OCI-LY1 (cell line): ENCODE measurements at regions not wholly inside any gene's neighbourhood (a gene's known extent, or its start where the extent isn't known, plus 50 kb on each side); places are given as distances from the start of the nearest gene placed in this dataset.

ENCODE experiments used
- H2AFZ ChIP-seq: fragments of 200-600 bp; sonication (generic), shearing (Covaris generic); 2 replicates; pipeline ENCODE4 v1.6.0; 2014; ENCODE audit warnings: antibody characterized with exemption, mild to moderate bottlenecking, low read length
- H3F3A ChIP-seq: fragments of 200-600 bp; sonication (generic), shearing (Covaris generic); 2 replicates; pipeline ENCODE4 v1.6.0; 2014; ENCODE audit warnings: mild to moderate bottlenecking, antibody characterized with exemption, low read length, moderate library complexity; ENCODE audit not compliant: insufficient read depth
- H3K27ac ChIP-seq: fragments of 200-600 bp; sonication (generic); 2 replicates; pipeline ENCODE4 v1.5.1; 2014; ENCODE audit warnings: low read length, mixed run types, mild to moderate bottlenecking, low read depth; ENCODE audit not compliant: poor library complexity, severe bottlenecking
- H3K27me3 ChIP-seq: fragments of 200-600 bp; sonication (generic); 2 replicates; pipeline ENCODE4 v1.6.0; 2014; ENCODE audit warnings: antibody characterized with exemption, mild to moderate bottlenecking, low read length, moderate library complexity; ENCODE audit not compliant: insufficient read depth
- H3K36me3 ChIP-seq: fragments of 200-600 bp; sonication (generic); 2 replicates; pipeline ENCODE4 v1.6.1; 2014; ENCODE audit warnings: mild to moderate bottlenecking, antibody characterized with exemption, low read length, moderate library complexity, mixed read lengths; ENCODE audit not compliant: insufficient read depth
- H3K4me1 ChIP-seq: fragments of 200-600 bp; sonication (generic); 2 replicates; pipeline ENCODE4 v1.5.1; 2014; ENCODE audit warnings: mild to moderate bottlenecking, low read length, moderate library complexity; ENCODE audit not compliant: insufficient read depth, severe bottlenecking
- H3K4me2 ChIP-seq: fragments of 200-600 bp; sonication (generic), shearing (Covaris generic); 2 replicates; pipeline ENCODE4 v1.6.1; 2014; ENCODE audit warnings: low read length
- H3K4me3 ChIP-seq: fragments of 200-600 bp; sonication (generic); 2 replicates; pipeline ENCODE4 v1.5.1; 2014; ENCODE audit warnings: low read length, low read depth, mild to moderate bottlenecking, mixed read lengths; ENCODE audit not compliant: poor library complexity, severe bottlenecking
- H3K79me2 ChIP-seq: fragments of 200-600 bp; shearing (Covaris generic); 2 replicates; pipeline ENCODE4 v1.6.1; 2016; ENCODE audit warnings: mixed run types, low read length, mixed read lengths; ENCODE audit not compliant: insufficient read depth
- H3K9ac ChIP-seq: fragments of 200-600 bp; sonication (generic), shearing (Covaris generic); 2 replicates; pipeline ENCODE4 v1.6.1; 2014; ENCODE audit warnings: mild to moderate bottlenecking, low read length, mixed read lengths
- H3K9me2 ChIP-seq: fragments of 200-600 bp; sonication (generic), shearing (Covaris generic); 2 replicates; pipeline ENCODE4 v1.6.1; 2014; ENCODE audit warnings: low read depth, mild to moderate bottlenecking, low read length, mixed read lengths
- H3K9me3 ChIP-seq: fragments of 200-600 bp; shearing (Covaris generic); 2 replicates; pipeline ENCODE4 v1.6.1; 2014; ENCODE audit warnings: low read length, mixed read lengths
- H4K20me1 ChIP-seq: fragments of 200-600 bp; sonication (generic), shearing (Covaris generic); 2 replicates; pipeline ENCODE4 v1.6.0; 2016; ENCODE audit warnings: mild to moderate bottlenecking, low read length; ENCODE audit not compliant: insufficient read depth
- CTCF ChIP-seq: fragments of 200-600 bp; sonication (generic), shearing (Covaris generic); IDR thresholded peaks from 2 replicates; pipeline ENCODE4 v1.5.1; 2017; ENCODE audit warnings: mild to moderate bottlenecking, antibody characterized with exemption, low read length, moderate library complexity, mixed read lengths
- EZH2 ChIP-seq: fragments of 200-600 bp; sonication (generic), shearing (Covaris generic); IDR thresholded peaks from 2 replicates; pipeline ENCODE4 v1.8.0; 2017; ENCODE audit warnings: borderline replicate concordance, mixed run types, mild to moderate bottlenecking, antibody characterized with exemption, low read length, moderate library complexity, mixed read lengths

- Histone ChIP-seq H3K4me1 (no peaks in the 10 kb centered on the region), H3K79me2 (no peaks in the 10 kb centered on the region), H3K4me2 (no peak overlapping the region), H3K27me3 (no peaks in the 10 kb centered on the region), H3K36me3 (no peaks in the 10 kb centered on the region), H3F3A (no peaks in the 10 kb centered on the region), H3K9me3 (no peaks in the 10 kb centered on the region), H3K4me3 (no peak overlapping the region), H3K9ac (no peak overlapping the region), H4K20me1 (no peaks in the 10 kb centered on the region), H3K27ac (no peak overlapping the region), H3K9me2 (no peaks in the 10 kb centered on the region), H2AFZ (no peak overlapping the region)
- TF ChIP-seq EZH2 (no peak), CTCF (no peak)
Observed at GRCh38 chr3:110666495-110666894, 405.1 kb upstream of the NECTIN3 start.

GRCh38 chr3:110667216-110667615 lies 404.4 kb upstream of the NECTIN3 start:
- Histone ChIP-seq H3K27me3 (no peaks in the 10 kb centered on the region), H3K9me3 (no peaks in the 10 kb centered on the region), H3K4me3 (no peak overlapping the region), H3K9me2 (no peaks in the 10 kb centered on the region), H3K36me3 (no peaks in the 10 kb centered on the region), H3K4me1 (no peaks in the 10 kb centered on the region), H3K79me2 (no peaks in the 10 kb centered on the region), H2AFZ (no peak overlapping the region), H3K27ac (no peak overlapping the region), H3K9ac (no peak overlapping the region), H3K4me2 (no peak overlapping the region), H4K20me1 (no peaks in the 10 kb centered on the region), H3F3A (no peaks in the 10 kb centered on the region)
- TF ChIP-seq CTCF (no peak), EZH2 (no peak)

GRCh38 chr3:110670407-110670806 lies 401.2 kb upstream of the NECTIN3 start:
- H3K4me2 ChIP-seq = no peak overlapping the region
- no peaks in the 10 kb centered on the region for H3K36me3 ChIP-seq
- no peak overlapping the region for H3K4me3 ChIP-seq
- H3K9me2 ChIP-seq = no peaks in the 10 kb centered on the region
- H3K4me1 ChIP-seq = no peaks in the 10 kb centered on the region
- H4K20me1 ChIP-seq = no peaks in the 10 kb centered on the region
- H3K27me3 ChIP-seq = no peaks in the 10 kb centered on the region
- H3F3A ChIP-seq = no peaks in the 10 kb centered on the region
- no peak overlapping the region for H3K27ac ChIP-seq
- TF ChIP-seq EZH2 (no peak), CTCF (no peak)
- H3K9ac ChIP-seq = no peak overlapping the region
- no peak overlapping the region for H2AFZ ChIP-seq
- H3K79me2 ChIP-seq = no peaks in the 10 kb centered on the region
- H3K9me3 ChIP-seq = no peaks in the 10 kb centered on the region
